ENCODE measurements at regions not wholly inside any gene's neighbourhood (a gene's known extent, or its start where the extent isn't known, plus 50 kb on each side); places are given as distances from the start of the nearest gene placed in this dataset.

- TF ChIP-seq CTCF (optimal IDR thresholded peaks at IDR 0.05 in 1 of 3, IDR thresholded peaks at IDR 0.05 in 1 of 3, conservative IDR thresholded peaks at IDR 0.05 in 1 of 3; ENCODE audit: extremely low read depth in 1 of 3, insufficient read depth in 2 of 3, low read length in 3 of 3): no peak
- TF ChIP-seq EZH2 (IDR thresholded peaks at IDR 0.05; ENCODE audit: low read length): no peak
Observed at GRCh38 chr4:44038811-44039210, 409.8 kb downstream of the KCTD8 start.

All from keratinocyte (primary cell).